ENCODE measurements at regions not wholly inside any gene's neighbourhood (a gene's known extent, or its start where the extent isn't known, plus 50 kb on each side); places are given as distances from the start of the nearest gene placed in this dataset.

GRCh38 chr10:69750011-69750373, 51.7 kb upstream of the COL13A1 start:
- TF ChIP-seq RAD21 (IDR thresholded peaks at IDR 0.05; ENCODE audit: insufficient read depth, low read depth, low read length) (no peak), NRF1 (conservative IDR thresholded peaks at IDR 0.05; ENCODE audit: low read depth, low read length) (no peak), CHD1 (IDR thresholded peaks at IDR 0.05; ENCODE audit: low read depth, low read length) (no peak), CBX5 (IDR thresholded peaks at IDR 0.05; ENCODE audit: low read depth) (no peak), CTCF (IDR thresholded peaks at IDR 0.05 in 2 of 3, conservative IDR thresholded peaks at IDR 0.05 in 1 of 3; ENCODE audit: control insufficient read depth in 2 of 3, extremely low read depth in 1 of 3, insufficient read depth in 1 of 3, low read depth in 3 of 3, low read length in 3 of 3) (no peak)
